Left lung (tissue), 4 donors: ENCODE measurements at regions not wholly inside any gene's neighbourhood (a gene's known extent, or its start where the extent isn't known, plus 50 kb on each side); places are given as distances from the start of the nearest gene placed in this dataset.

Experiments used
- ATAC-seq: fragments of 200-7000 bp; cut with Tn5 transposase; one replicate; pipeline ENCODE4 v1.9.1; 2020; ENCODE audit warnings: moderate library complexity
- DNase-seq, 4 donors: peaks; one replicate each; pipeline ENCODE4 v3.0.0-alpha.2; 2013 to 2020
- H3K27ac ChIP-seq, 2 donors: fragments of 200-600 bp; sonication (generic) in 1 of 2; one replicate each; pipeline versions ENCODE4 v1.5.0 to v1.8.0; 2020 to 2021
- H3K27me3 ChIP-seq, 2 donors: fragments of 200-600 bp; sonication (generic) in 1 of 2; one replicate each; pipeline versions ENCODE4 v1.5.0 to v1.8.0; 2020 to 2021
- H3K36me3 ChIP-seq, 2 donors: fragments of 200-600 bp; sonication (generic) in 1 of 2; one replicate each; pipeline versions ENCODE4 v1.5.0 to v1.8.0; 2020 to 2021
- H3K4me1 ChIP-seq, 2 donors: fragments of 200-600 bp; one replicate each; pipeline ENCODE4 v1.8.0; 2021
- H3K4me3 ChIP-seq, 2 donors: fragments of 200-600 bp; sonication (generic) in 1 of 2; one replicate each; pipeline versions ENCODE4 v1.5.0 to v1.8.0; 2020 to 2021; ENCODE audit warnings: mild to moderate bottlenecking in 1 of 2
- H3K9me3 ChIP-seq, 2 donors: fragments of 200-600 bp; sonication (generic) in 1 of 2; one replicate each; pipeline versions ENCODE4 v1.5.0 to v1.8.0; 2020 to 2021
- CTCF ChIP-seq, 2 donors: fragments of 200-600 bp; sonication (generic) in 1 of 2; IDR thresholded peaks; one replicate each; pipeline versions ENCODE4 v1.5.0 to v1.8.0; 2021; ENCODE audit warnings: antibody characterized with exemption in 2 of 2
- intact Hi-C, 2 donors: fragments of 100-400 bp; cut with DNase I; formaldehyde crosslinking; loops; one replicate each; pipeline versions ENCODE4 v1.11.2 to v1.14.2; 2022
- donor health status: DM: no; HTN: yes; CAD: no.
- donor health status: DM: no; HTN: no; CAD: no.

- ATAC-seq (no peak), DNase-seq (peak in 1 of 4 donors; percentile 19)
- intact Hi-C loops: no loop called here
- Histone ChIP-seq H3K9me3 (no peaks in the 10 kb centered on the region), H3K27me3 (no peaks in the 10 kb centered on the region), H3K4me1 (no peaks in the 10 kb centered on the region), H3K27ac (no peak overlapping the region), H3K4me3 (no peak overlapping the region), H3K36me3 (no peaks in the 10 kb centered on the region)
- no peak for TF ChIP-seq CTCF (IDR thresholded peaks at IDR 0.05)
Measured at GRCh38 chr2:8623958-8624591, 57.8 kb upstream of the ID2 start.

- H3K27me3 ChIP-seq: no peaks in the 10 kb centered on the region
- H3K4me3 ChIP-seq: no peak overlapping the region
- no peak for TF ChIP-seq CTCF (IDR thresholded peaks at IDR 0.05)
- DNase-seq (peak in 1 of 4 donors; percentile 25), ATAC-seq (no peak)
- H3K4me1 ChIP-seq: no peaks in the 10 kb centered on the region
- no peaks in the 10 kb centered on the region for H3K9me3 ChIP-seq
- no peak overlapping the region for H3K27ac ChIP-seq
- no peaks in the 10 kb centered on the region for H3K36me3 ChIP-seq
- intact Hi-C loops: no loop called here
Measured at GRCh38 chr2:8624855-8625398, 56.9 kb upstream of the ID2 start.

GRCh38 chr2:8625399-8626300, 56.2 kb upstream of the ID2 start:
- intact Hi-C loops: no loop called here
- Histone ChIP-seq H3K4me3 (no peak overlapping the region), H3K9me3 (no peaks in the 10 kb centered on the region), H3K36me3 (no peaks in the 10 kb centered on the region), H3K27ac (no peak overlapping the region), H3K4me1 (no peaks in the 10 kb centered on the region), H3K27me3 (no peaks in the 10 kb centered on the region)
- DNase-seq: peak in 1 of 4 donors; percentile 16
- TF ChIP-seq CTCF (IDR thresholded peaks at IDR 0.05): no peak
- ATAC-seq: no peak

- ATAC-seq: no peak
- H3K27ac ChIP-seq: no peak overlapping the region
- H3K9me3 ChIP-seq: no peaks in the 10 kb centered on the region
- no peaks in the 10 kb centered on the region for H3K36me3 ChIP-seq
- intact Hi-C loops: no loop called here
- DNase-seq: peak in 1 of 4 donors; percentile 26
- H3K4me3 ChIP-seq: no peak overlapping the region
- no peaks in the 10 kb centered on the region for H3K4me1 ChIP-seq
- no peaks in the 10 kb centered on the region for H3K27me3 ChIP-seq
- TF ChIP-seq CTCF (IDR thresholded peaks at IDR 0.05): no peak
Measured at GRCh38 chr2:8626572-8626971, 55.3 kb upstream of the ID2 start.
